Activated CD8-positive, alpha-beta memory T cell treated with anti-CD3 and anti-CD28 coated beads, Interleukin-2, amount 50 U/mL, for 24 hours (primary cell): ENCODE measurements at regions not wholly inside any gene's neighbourhood (a gene's known extent, or its start where the extent isn't known, plus 50 kb on each side); places are given as distances from the start of the nearest gene placed in this dataset.

Source experiments
- DNase-seq: peaks from one replicate; pipeline ENCODE4 v3.0.0-alpha.2; 2020; ENCODE audit errors: extremely low read depth

- DNase-seq, result no peak
Observed at GRCh38 chr12:97274386-97274785, 188.2 kb upstream of the RMST start.

- DNase-seq, result no peak
Observed at GRCh38 chr12:97275256-97275655, 187.3 kb upstream of the RMST start.

GRCh38 chr12:97275728-97276590, 186.6 kb upstream of the RMST start:
- no peak for DNase-seq

- DNase-seq, result no peak
Observed at GRCh38 chr12:97276661-97277429, 185.8 kb upstream of the RMST start.

- DNase-seq, result no peak
Observed at GRCh38 chr12:97283297-97283696, 179.3 kb upstream of the RMST start.

GRCh38 chr12:97288531-97288930, 174.1 kb upstream of the RMST start:
- DNase-seq, result no peak

- DNase-seq, result no peak
Observed at GRCh38 chr12:97292588-97292987, 170.0 kb upstream of the RMST start.

- no peak for DNase-seq
Observed at GRCh38 chr12:97293541-97293940, 169.1 kb upstream of the RMST start.

GRCh38 chr12:97299847-97300246, 162.8 kb upstream of the RMST start:
- DNase-seq, result no peak

- DNase-seq, result no peak
Observed at GRCh38 chr12:97300431-97300830, 162.2 kb upstream of the RMST start.

GRCh38 chr12:97300891-97301290, 161.7 kb upstream of the RMST start:
- no peak for DNase-seq

- DNase-seq, result no peak
Observed at GRCh38 chr12:97301576-97301975, 161.0 kb upstream of the RMST start.

- no peak for DNase-seq
Observed at GRCh38 chr12:97305651-97306050, 157.0 kb upstream of the RMST start.

- no peak for DNase-seq
Observed at GRCh38 chr12:97306147-97306546, 156.5 kb upstream of the RMST start.

- no peak for DNase-seq
Observed at GRCh38 chr12:97308576-97309198, 153.9 kb upstream of the RMST start.

GRCh38 chr12:97309921-97310320, 152.7 kb upstream of the RMST start:
- DNase-seq, result no peak

- DNase-seq, result no peak
Observed at GRCh38 chr12:97312570-97313135, 150.0 kb upstream of the RMST start.

GRCh38 chr12:97313471-97314190, 149.0 kb upstream of the RMST start:
- DNase-seq, result no peak

GRCh38 chr12:97316321-97316720, 146.3 kb upstream of the RMST start:
- DNase-seq, result no peak

- DNase-seq, result no peak
Observed at GRCh38 chr12:97321621-97322020, 141.0 kb upstream of the RMST start.

GRCh38 chr12:97322388-97322787, 140.2 kb upstream of the RMST start:
- DNase-seq, result no peak

GRCh38 chr12:97323154-97323553, 139.4 kb upstream of the RMST start:
- DNase-seq, result no peak
